PC-3 (cell line): ENCODE measurements at regions not wholly inside any gene's neighbourhood (a gene's known extent, or its start where the extent isn't known, plus 50 kb on each side); places are given as distances from the start of the nearest gene placed in this dataset.

Source experiments
- ATAC-seq: fragments of 200-7000 bp; cut with Tn5 transposase; 2 replicates; pipeline ENCODE4 v1.9.1; 2020; ENCODE audit warnings: mild to moderate bottlenecking, moderate library complexity
- BruUV-seq: library from RNA; stranded (reverse); fragments of 400-500 nt; replicated peaks from 2 replicates; lab custom pipeline; 2021; lab: Mats Ljungman, UMichigan
- CTCF ChIA-PET: fragments of 300-600 bp; sonication (Branson Sonifier 250); formaldehyde crosslinking; loops from one replicate; lab custom pipeline; 2022; ENCODE audit warnings: antibody characterized with exemption; lab: Charles Lee
- POLR2A ChIA-PET: fragments of 300-600 bp; sonication (Branson Sonifier 250); formaldehyde crosslinking; loops from one replicate; lab custom pipeline; 2022; ENCODE audit warnings: antibody characterized with exemption; ENCODE audit not compliant: unreplicated experiment; lab: Charles Lee
- DNase-seq: peaks from one replicate; pipeline ENCODE4 v3.0.0-alpha.2; 2015
- H2AFZ ChIP-seq: fragments of 300-600 bp; sonication (generic); 2 replicates; pipeline ENCODE4 v1.6.0; 2016; ENCODE audit warnings: antibody characterized with exemption, low read length
- H3F3A ChIP-seq: fragments of 300-600 bp; sonication (generic); one replicate; pipeline ENCODE4 v1.6.0; 2017; ENCODE audit warnings: antibody characterized with exemption, low read length, control low read depth, mild to moderate bottlenecking; ENCODE audit not compliant: unreplicated experiment
- H3K27ac ChIP-seq: fragments of 300-600 bp; sonication (generic); 2 replicates; pipeline ENCODE4 v1.5.1; 2016; ENCODE audit warnings: mild to moderate bottlenecking, low read length
- H3K27me3 ChIP-seq: fragments of 300-600 bp; sonication (generic); 2 replicates; pipeline ENCODE4 v1.6.1; 2016; ENCODE audit warnings: low read length, mixed read lengths
- H3K36me3 ChIP-seq: fragments of 300-600 bp; sonication (generic); 2 replicates; pipeline ENCODE4 v1.6.1; 2016; ENCODE audit warnings: low read depth, mixed run types, low read length, mixed read lengths
- H3K4me1 ChIP-seq: fragments of 300-600 bp; sonication (generic); 2 replicates; pipeline ENCODE4 v1.5.1; 2016; ENCODE audit warnings: low read length; ENCODE audit not compliant: insufficient read depth
- H3K4me2 ChIP-seq: fragments of 300-600 bp; sonication (generic); 2 replicates; pipeline ENCODE4 v1.6.0; 2016; ENCODE audit warnings: low read length
- H3K4me3 ChIP-seq: fragments of 300-600 bp; sonication (generic); 2 replicates; pipeline ENCODE4 v1.5.1; 2016; ENCODE audit warnings: mild to moderate bottlenecking, low read length, mixed read lengths
- H3K79me2 ChIP-seq: fragments of 300-600 bp; sonication (generic); 2 replicates; pipeline ENCODE4 v1.6.1; 2017; ENCODE audit warnings: low read length, mixed read lengths
- H3K9ac ChIP-seq: fragments of 300-600 bp; sonication (generic); 2 replicates; pipeline ENCODE4 v1.6.0; 2016; ENCODE audit warnings: mild to moderate bottlenecking, low read length
- H3K9me2 ChIP-seq: fragments of 300-600 bp; sonication (generic); replicated peaks from 2 replicates; pipeline ENCODE4 v1.6.1; 2016; ENCODE audit warnings: mixed run types, low read length, mixed read lengths
- H3K9me3 ChIP-seq: fragments of 300-600 bp; sonication (generic); 2 replicates; pipeline ENCODE4 v1.6.1; 2016; ENCODE audit warnings: low read length, mixed read lengths
- H4K20me1 ChIP-seq: fragments of 300-600 bp; sonication (generic); 2 replicates; pipeline ENCODE4 v1.6.1; 2016; ENCODE audit warnings: low read length, mixed read lengths
- CTCF ChIP-seq: fragments of 300-600 bp; sonication (generic); conservative IDR thresholded peaks from 2 replicates; pipeline ENCODE4 v1.5.1; 2017; ENCODE audit warnings: antibody characterized with exemption, low read depth, mild to moderate bottlenecking, low read length
- EZH2 ChIP-seq: fragments of 300-600 bp; sonication (generic); IDR thresholded peaks from one replicate; pipeline ENCODE4 v1.6.1; 2017; ENCODE audit warnings: antibody characterized with exemption, mild to moderate bottlenecking, low read length; ENCODE audit not compliant: unreplicated experiment
- EZH2phosphoT487 ChIP-seq: fragments of 300-600 bp; sonication (generic); IDR thresholded peaks from 2 replicates; pipeline ENCODE4 v1.6.1; 2018; ENCODE audit warnings: mild to moderate bottlenecking, antibody characterized with exemption, low read length, borderline replicate concordance
- intact Hi-C: fragments of 100-400 bp; cut with micrococcal nuclease; formaldehyde crosslinking; loops from 2 replicates; pipeline ENCODE4 v1.9.0; 2023

DNA sequence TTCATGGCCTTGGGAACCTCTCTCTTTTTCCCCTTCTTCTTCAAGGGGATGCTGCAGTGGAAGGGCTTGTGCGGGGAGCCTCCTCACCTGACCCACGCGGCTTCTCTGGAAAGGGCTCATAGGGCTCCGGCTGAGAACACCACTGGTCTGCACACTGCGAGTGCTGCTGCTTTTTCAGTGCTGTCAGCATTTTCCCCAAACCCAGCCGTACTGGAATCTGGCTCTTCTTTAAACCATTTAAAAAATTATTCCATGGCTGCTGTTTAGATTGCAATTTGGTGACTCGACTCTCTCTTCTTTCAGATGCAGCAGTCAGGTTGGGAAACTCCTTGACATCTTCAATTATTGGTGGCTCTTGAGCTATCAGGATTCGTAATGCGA lies 272.6 kb upstream of the DSEL start:
- DNase-seq (no peak), ATAC-seq (no peak)
- H3K79me2 ChIP-seq: no peaks in the 10 kb centered on the region
- H3K36me3 ChIP-seq: no peaks in the 10 kb centered on the region
- H3K9me2 ChIP-seq: no peaks in the 10 kb centered on the region
- intact Hi-C loops: no loop called here
- no peak overlapping the region for H3K4me3 ChIP-seq
- H2AFZ ChIP-seq: no peak overlapping the region
- H3K27ac ChIP-seq: no peak overlapping the region
- ChIA-PET POLR2A (no interaction called here), CTCF (no interaction called here)
- no TSS peak for BruUV-seq
- no peak overlapping the region for H3K9ac ChIP-seq
- H3K27me3 ChIP-seq: no peaks in the 10 kb centered on the region
- H3K4me1 ChIP-seq: peaks cover 5% of the 10 kb centered on the region
- TF ChIP-seq CTCF (no peak), EZH2phosphoT487 (no peak), EZH2 (no peak)
- no peaks in the 10 kb centered on the region for H4K20me1 ChIP-seq
- no peak overlapping the region for H3K4me2 ChIP-seq
- H3F3A ChIP-seq: no peaks in the 10 kb centered on the region
- H3K9me3 ChIP-seq: no peaks in the 10 kb centered on the region

GRCh38 chr18:67788310-67789164 lies 272.0 kb upstream of the DSEL start:
- no peaks in the 10 kb centered on the region for H3K9me2 ChIP-seq
- H3K79me2 ChIP-seq: no peaks in the 10 kb centered on the region
- no peaks in the 10 kb centered on the region for H3F3A ChIP-seq
- no peaks in the 10 kb centered on the region for H3K27me3 ChIP-seq
- H3K36me3 ChIP-seq: no peaks in the 10 kb centered on the region
- ATAC-seq: no peak
- H4K20me1 ChIP-seq: no peaks in the 10 kb centered on the region
- no peak overlapping the region for H3K4me3 ChIP-seq
- TF ChIP-seq EZH2 (no peak), CTCF (no peak), EZH2phosphoT487 (no peak)
- peaks cover 10% of the 10 kb centered on the region for H3K4me1 ChIP-seq
- no peak overlapping the region for H3K9ac ChIP-seq
- ChIA-PET CTCF (no interaction called here), POLR2A (no interaction called here)
- no peaks in the 10 kb centered on the region for H3K9me3 ChIP-seq
- BruUV-seq: no TSS peak
- no peak overlapping the region for H3K27ac ChIP-seq
- DNase-seq: no peak
- no peak overlapping the region for H2AFZ ChIP-seq
- no peak overlapping the region for H3K4me2 ChIP-seq
- intact Hi-C loops: no loop called here
